Daoy (cell line): ENCODE measurements at regions not wholly inside any gene's neighbourhood (a gene's known extent, or its start where the extent isn't known, plus 50 kb on each side); places are given as distances from the start of the nearest gene placed in this dataset.

Source experiments
- DNase-seq: peaks from one replicate; pipeline ENCODE4 v3.0.0-alpha.2; 2015; ENCODE audit warnings: low read depth

DNA sequence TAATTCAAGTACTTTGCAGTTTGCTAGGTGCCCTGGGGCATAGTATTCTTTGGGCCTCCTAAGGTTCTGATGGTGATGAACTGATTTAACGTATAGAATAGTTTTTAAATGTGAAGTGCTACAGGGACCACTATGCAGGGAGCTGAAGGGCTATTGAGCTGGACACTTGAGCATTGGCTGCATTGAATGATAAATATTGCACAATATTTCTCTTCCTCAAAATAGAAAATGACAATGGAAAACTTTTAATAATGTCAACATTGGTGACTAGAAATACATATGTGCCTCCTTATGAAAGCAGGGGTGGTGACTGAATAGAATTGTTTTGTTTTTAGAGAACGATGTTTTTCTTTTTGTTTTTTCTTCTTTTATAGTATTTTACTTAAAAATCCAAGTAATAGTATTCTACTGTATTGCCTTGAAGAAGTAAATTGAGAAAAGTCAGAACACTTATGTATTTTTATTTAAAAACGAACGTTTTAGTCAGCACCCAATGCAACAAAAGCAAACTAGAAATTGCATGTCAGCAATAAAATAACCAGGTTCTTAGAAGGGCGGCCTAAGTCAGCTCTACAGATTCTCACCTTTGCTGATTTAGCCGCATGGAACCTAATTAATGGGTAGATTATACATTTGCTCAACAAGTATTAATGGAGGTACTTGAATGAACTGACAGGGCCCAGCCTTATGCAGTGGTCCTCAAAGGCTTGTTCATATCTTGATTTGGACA lies 244.0 kb upstream of the KLF6 start:
- DNase-seq: no peak

DNA sequence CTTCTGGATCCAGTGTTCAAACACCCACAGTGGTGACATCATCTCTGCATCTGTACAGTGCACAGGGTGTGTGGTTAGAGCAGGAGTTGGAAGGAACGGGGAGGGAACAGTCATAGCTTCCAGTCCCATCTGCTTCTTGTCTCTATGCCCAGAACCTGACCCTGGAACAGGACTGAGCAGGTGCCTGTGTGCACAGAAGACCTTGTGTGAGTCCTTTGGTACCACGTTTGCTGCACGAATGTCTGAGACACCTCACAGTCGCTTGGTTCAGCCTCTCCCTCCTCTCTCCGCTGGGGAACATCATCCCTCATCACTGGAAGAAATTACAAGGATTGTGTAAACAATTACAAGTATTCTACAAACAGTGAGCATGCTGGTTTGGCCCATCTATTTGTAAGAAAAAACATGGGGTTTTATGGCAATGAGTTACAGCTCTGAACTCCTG lies 243.0 kb upstream of the KLF6 start:
- DNase-seq: no peak

DNA sequence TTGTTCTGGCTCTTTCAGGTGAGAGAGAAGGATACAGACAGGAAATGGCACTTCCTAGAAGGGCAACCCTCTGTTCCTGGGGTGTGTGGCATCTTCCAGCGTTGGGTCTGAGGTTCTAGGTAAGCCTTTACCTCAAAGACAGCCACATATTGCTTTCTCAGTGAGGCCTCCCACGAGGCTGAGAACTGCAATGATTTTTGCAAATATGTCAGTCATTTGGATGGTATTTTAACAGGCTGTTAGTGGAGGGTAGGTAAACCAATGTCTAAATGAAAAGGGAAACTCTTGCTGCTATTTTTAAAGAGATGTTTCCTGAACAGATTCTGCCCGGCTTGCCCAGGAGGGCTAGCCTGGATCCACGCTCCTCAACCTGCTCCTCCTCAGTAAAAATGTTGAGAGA lies 240.3 kb upstream of the KLF6 start:
- DNase-seq: no peak

DNA sequence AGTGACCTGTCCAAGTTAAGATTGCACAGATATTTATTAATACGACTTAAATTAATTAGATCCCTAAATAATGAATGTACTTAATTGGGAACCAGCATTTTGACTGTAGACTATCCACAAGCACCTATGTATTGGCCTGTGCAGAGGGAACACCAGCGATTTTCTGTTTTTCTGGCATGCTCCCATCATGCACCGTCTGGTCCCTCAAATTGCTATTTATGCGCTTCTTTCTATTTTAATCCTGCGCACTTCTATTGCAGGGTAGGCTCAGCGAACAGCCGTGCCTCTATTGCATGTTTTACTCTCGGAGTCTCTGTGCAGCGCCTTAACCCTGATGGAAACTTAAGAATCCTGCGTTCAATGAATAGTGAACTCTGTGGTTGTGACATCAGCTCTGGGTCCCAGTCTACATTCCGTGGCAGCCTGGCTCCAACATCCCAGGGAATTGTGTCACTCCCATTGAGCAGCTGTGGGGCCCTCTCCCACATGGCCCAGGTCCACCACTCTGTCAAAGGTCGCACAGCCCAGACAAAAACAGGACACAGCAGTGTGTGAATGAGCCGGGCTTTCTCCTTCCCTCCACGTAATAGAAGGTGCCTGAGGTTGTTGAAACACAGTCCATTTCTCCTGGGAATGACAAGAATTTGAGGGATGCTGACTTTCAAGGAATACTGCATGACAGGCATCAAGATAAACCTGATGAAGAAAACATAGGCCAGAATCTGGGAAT lies 239.7 kb upstream of the KLF6 start:
- DNase-seq: no peak

DNA sequence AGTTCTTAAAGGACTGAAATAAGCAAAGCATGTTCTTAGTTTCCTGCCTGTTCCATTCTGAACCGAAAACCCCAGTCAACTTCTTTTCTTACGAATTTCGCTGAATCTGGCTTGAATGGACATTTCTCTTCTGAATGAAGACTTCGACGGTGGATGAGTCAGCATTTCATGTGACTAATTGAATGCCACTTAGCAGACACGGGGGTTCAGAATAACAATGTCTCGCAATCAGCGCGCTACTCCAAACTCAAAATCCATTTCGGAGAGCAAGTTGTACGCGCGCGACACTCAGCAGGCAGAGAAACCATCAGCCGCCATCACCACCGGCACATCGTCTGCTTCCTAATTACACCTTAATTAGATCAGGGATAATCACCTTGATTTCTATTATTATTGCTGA lies 239.0 kb upstream of the KLF6 start:
- peak; percentile 44 for DNase-seq

- DNase-seq: no peak
Observed at GRCh38 chr10:4022473-4022872, 237.5 kb upstream of the KLF6 start.

- no peak for DNase-seq
Observed at GRCh38 chr10:4020631-4021030, 235.6 kb upstream of the KLF6 start.

DNA sequence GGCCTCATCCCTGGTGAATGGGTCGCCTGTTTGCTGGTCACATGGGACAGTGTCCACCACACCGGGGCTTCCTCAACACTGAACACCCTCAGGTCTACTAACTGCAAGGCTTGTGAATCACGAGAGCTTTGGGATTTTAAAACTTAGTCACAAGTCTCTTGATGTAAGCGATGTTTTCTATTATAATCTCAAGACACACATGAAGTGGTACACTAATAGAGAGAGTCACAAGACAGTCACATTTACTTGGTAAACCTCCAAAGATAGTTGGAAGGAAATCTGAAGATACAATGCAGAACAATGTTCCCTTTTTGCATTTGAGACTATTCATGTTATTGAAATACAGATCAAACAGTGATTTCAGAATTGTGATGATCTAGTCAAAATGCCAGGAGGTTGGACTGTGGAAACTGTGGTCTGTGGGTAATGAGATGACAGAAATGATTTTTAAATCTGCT lies 233.1 kb upstream of the KLF6 start:
- no peak for DNase-seq

GRCh38 chr10:4017336-4017735 lies 232.3 kb upstream of the KLF6 start:
- no peak for DNase-seq

DNA sequence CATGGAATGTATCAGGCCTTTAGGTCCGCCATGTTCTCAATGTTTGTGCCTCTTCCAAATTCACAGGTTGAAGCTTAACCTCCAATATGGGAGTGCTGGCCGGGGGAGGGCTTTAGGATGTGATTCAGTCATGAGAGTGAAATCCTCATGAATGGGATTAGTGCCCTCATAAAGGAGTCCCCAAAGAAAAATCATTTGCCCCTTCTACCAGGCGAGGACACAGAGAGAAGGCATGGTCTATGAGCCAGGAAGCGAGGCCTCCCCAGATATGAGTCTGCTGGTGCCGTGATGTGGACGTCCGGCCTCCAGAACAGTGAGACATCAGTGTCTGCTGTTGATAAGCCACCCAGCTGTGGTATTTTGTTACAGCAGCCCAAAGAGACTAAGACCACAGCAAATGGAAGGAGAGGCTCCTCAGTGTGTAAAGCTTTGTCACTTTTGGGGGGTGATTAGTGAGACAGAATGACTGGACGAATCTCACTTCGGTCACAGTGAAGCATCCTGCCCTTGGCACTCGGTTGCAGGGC lies 231.3 kb upstream of the KLF6 start:
- no peak for DNase-seq

GRCh38 chr10:4013651-4014121 lies 228.7 kb upstream of the KLF6 start:
- DNase-seq: no peak

GRCh38 chr10:4012848-4013247 lies 227.8 kb upstream of the KLF6 start:
- no peak for DNase-seq

- no peak for DNase-seq
Observed at GRCh38 chr10:4011136-4011812, 226.3 kb upstream of the KLF6 start.

GRCh38 chr10:4008676-4009382 lies 223.8 kb upstream of the KLF6 start:
- no peak for DNase-seq

DNA sequence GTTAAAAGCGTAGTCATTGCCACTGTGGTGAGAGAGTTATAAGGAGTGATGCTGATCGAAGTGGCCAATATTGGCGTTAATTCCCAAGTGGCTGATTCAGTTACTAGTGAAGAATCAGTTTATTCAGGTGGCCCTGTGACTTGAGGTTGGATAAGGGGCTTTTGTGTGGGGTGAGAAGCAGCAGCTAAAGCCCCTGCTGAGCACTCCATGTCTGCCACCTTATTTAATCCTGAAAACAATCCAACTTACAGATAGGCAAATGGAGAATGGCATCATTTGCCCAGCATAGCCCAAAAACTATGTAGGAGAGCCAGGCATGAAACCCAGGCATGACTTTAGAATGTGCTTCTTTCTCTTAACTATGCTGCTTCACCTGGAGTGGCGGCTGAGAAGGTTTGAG lies 222.8 kb upstream of the KLF6 start:
- no peak for DNase-seq

DNA sequence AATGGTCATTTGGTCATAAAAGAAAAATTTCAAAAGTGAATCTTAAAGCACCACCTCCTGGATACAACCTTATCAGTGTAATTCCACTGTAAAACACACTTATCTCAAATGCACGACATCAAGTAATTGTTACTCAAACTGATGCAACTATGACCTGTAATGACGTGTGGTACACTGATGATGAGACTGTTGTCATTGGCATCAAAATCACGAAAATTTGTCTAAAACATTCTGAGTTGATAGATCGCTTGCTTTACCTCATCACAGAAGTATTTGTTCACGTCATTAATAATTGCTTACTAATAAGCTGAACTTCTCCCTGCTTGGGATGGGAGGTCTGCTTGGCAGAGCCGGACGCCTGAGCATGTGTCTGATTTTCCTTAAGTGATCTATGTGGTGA lies 221.8 kb upstream of the KLF6 start:
- no peak for DNase-seq

DNA sequence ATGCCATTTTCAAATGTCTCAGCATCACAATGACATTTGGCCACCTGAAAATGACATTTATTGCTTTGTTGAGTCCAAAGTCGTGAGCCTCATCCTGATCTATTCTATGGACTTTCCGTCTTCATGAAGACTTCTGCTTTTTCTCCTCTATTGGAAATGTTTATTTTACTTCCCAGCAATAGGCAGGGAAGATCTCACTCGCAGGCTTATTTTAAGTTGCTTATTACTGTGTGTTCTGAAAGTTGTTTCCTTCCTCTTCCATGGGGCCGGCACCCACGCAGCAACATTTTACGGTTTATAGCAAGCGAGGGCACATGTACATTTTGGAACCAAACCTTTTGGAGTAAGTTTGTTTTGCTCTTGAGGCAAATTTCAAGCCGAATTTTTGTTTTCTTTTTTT lies 221.0 kb upstream of the KLF6 start:
- no peak for DNase-seq

- DNase-seq: no peak
Observed at GRCh38 chr10:4004990-4005389, 220.0 kb upstream of the KLF6 start.

- DNase-seq: no peak
Observed at GRCh38 chr10:4004144-4004543, 219.1 kb upstream of the KLF6 start.

DNA sequence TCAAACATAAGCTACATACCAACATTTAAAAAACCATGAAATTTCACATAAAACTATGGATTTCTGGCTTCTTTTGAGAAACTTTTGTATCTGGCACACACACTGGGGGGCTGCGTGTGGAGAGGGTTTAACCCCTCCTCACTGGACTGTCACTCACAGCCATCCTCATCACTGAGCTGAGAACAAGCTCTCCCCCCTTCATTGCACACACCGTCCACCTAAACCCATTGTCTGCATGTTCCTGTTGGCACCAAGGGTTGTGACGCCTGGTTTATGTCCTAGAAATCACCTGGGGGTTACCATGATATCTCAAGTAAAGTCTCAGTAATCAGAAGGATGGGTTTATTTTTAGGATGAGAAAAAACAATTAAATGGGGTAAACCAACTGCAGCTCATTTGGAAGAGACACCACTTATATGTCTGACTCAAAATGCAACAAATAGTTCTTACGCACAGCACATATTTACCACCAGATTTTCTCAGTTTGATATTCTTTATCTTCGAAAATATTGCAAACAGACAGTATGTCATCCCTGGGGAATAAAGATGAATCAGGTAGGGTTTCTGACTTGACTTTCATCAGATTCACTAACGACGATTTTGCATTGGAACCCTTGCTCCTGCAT lies 218.5 kb upstream of the KLF6 start:
- no peak for DNase-seq

- DNase-seq: no peak
Observed at GRCh38 chr10:4001811-4002210, 216.8 kb upstream of the KLF6 start.
